ENCODE measurements at regions not wholly inside any gene's neighbourhood (a gene's known extent, or its start where the extent isn't known, plus 50 kb on each side); places are given as distances from the start of the nearest gene placed in this dataset.

- TF ChIP-seq, protein P1, sequence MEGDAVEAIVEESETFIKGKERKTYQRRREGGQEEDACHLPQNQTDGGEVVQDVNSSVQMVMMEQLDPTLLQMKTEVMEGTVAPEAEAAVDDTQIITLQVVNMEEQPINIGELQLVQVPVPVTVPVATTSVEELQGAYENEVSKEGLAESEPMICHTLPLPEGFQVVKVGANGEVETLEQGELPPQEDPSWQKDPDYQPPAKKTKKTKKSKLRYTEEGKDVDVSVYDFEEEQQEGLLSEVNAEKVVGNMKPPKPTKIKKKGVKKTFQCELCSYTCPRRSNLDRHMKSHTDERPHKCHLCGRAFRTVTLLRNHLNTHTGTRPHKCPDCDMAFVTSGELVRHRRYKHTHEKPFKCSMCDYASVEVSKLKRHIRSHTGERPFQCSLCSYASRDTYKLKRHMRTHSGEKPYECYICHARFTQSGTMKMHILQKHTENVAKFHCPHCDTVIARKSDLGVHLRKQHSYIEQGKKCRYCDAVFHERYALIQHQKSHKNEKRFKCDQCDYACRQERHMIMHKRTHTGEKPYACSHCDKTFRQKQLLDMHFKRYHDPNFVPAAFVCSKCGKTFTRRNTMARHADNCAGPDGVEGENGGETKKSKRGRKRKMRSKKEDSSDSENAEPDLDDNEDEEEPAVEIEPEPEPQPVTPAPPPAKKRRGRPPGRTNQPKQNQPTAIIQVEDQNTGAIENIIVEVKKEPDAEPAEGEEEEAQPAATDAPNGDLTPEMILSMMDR (IDR thresholded peaks at IDR 0.05; ENCODE audit: low read depth, low read length, poor library complexity, severe bottlenecking) = no peak
- no peak for TF ChIP-seq EZH2phosphoT487 (IDR thresholded peaks at IDR 0.05; ENCODE audit: borderline replicate concordance, low read length)
Measured at GRCh38 chr1:98557895-98558294, 103.6 kb upstream of the SNX7 start.

All from DOHH2 (cell line).